ENCODE measurements at regions not wholly inside any gene's neighbourhood (a gene's known extent, or its start where the extent isn't known, plus 50 kb on each side); places are given as distances from the start of the nearest gene placed in this dataset.
A peak's percentile ranks its signal among the peaks of the same experiment; 100 is the strongest.
"Not testable (repeated sequence)": the region's sequence is repeated elsewhere in the genome, so short reads cannot be mapped to it uniquely, and the experiment has no call there.

DNA sequence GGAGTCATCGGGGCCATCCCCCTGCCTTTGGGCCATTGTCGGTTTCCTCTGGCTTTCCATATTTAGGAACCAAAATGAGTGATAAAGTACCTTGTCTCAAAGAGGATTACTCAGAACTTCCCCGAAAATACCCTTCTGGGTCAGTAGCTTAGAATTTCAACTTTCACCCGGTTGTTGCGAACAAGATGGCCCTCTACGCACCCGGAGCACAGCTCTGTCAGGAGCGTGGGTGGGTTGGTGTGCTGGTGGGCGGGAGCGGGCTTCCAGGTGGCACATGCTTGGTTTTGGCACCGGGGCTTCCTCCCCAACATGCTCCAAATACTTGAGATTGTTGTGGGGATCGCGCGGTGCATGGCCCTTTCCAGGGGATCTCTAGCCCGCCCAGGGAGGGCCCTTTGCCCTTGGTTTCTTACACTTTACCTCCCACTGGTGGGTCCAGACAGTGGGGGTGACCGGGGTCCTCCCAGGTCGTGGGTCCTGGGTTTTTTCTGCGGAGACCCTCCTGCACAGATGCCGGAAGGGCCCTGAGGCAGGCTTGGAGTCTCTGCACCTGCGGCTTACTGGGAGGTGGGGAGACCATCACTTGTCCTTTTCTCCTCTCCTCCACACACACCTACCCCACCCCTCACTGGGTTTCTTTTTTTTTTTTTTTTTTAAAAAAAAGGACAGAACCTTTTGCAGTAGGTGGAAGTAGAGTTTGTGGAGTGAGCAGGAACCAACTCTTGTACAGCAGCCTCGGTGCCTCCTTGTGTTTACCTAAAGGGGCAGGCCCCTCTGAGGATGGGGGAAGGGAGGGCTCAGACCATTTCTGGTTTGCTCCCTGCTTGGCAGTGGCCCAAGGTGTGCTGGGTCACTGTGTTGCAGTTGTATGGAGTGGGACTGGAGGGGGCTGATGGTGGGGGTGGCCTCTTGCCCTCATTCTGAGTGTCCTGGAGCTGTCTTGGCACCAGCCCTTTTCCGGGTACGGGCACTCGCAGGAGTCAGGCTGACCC is 142.1 kb downstream of the SEC14L1 start:
- Histone ChIP-seq H3K36me3 (ENCODE audit: control insufficient read depth, insufficient read depth, low read length) (no peaks in the 10 kb centered on the region), H3K9me3 (ENCODE audit: control insufficient read depth, insufficient read depth, low read depth, low read length) (no peaks in the 10 kb centered on the region), H3K4me3 (ENCODE audit: low read depth, low read length) (peak overlapping the region; percentile 80), H3K9ac (ENCODE audit: low read length) (no peak overlapping the region), H3K4me1 (ENCODE audit: control insufficient read depth, insufficient read depth, low read length) (peaks cover 57% of the 10 kb centered on the region), H3K27ac (ENCODE audit: low read depth, low read length) (no peak overlapping the region), H3K27me3 (ENCODE audit: control insufficient read depth, insufficient read depth, low read length) (peaks cover 32% of the 10 kb centered on the region)

DNA sequence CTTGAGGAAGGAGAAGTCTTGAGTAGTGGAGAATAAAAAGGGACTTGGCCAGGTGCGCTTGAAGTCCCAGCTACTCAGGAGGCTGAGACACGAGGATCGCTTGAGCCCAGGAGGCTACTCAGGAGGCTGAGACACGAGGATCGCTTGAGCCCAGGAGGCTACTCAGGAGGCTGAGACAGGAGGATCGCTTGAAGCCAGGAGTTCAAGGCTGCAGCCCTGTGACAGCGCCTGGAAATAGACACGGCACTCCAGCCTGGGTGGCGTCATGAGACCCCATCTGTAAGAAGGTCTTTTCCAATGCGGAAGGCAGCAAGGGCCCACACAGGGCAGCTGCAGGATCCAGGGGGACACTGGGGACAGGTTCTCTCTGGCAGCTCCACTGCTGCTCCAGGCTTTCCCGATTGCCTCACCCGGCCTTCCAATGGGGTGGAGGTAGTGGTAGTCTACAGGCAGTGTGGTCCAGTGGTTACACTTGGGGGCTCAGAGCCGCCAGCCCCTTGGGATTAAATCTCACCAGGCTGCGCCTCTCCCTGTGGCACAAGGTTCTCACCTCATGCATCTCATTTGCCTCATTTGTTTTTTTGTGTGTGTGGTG is 143.4 kb downstream of the SEC14L1 start:
- peaks cover 70% of the 10 kb centered on the region for H3K4me1 ChIP-seq (ENCODE audit: control insufficient read depth, insufficient read depth, low read length)
- H3K27ac ChIP-seq (ENCODE audit: low read depth, low read length): no peak overlapping the region
- H3K27me3 ChIP-seq (ENCODE audit: control insufficient read depth, insufficient read depth, low read length): peaks cover 32% of the 10 kb centered on the region

DNA sequence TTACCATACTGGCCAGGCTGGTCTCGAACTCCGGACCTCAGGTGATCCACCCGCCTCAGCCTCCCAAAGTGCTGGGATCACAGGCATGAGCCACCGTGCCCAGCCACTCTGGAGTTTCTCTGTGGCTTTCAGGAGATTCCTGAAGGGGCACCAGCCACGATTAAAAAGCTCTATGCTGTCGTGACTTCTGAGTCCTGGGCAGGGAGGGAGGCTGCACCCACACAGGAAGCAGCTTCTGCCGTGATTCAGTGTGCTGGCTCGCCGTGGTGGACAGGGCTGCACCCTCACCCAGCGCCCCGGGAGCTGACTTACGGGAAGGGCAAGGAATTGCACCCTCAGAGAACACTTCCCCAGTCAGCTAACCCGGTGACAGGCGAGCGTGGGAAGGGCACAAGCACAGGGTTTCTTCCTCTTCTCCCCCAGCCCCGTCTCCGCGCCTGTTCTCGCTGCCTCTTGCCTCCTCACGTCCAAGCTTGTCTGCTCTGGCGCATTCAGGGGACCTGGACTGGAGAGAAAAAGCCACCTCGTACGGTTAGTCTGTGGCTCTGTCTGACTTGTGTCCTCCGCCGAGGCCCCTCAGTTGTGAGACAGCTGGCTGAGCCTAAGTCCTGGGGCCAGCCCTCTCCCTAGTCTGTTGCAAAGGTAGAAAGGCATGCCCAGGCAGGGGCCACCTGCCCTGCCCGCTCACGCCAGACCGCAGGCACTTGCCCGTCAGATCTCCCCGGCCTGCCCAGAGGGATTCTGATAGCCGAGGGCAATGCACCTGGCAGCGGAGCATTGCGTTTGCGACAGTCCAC is 145.0 kb downstream of the SEC14L1 start:
- Histone ChIP-seq H3K27me3 (ENCODE audit: control insufficient read depth, insufficient read depth, low read length) (peaks cover 16% of the 10 kb centered on the region; the same call in 1 of the 2 replicates), H3K9me3 (ENCODE audit: control insufficient read depth, insufficient read depth, low read depth, low read length) (no peaks in the 10 kb centered on the region), H3K27ac (ENCODE audit: low read depth, low read length) (no peak overlapping the region), H3K4me1 (ENCODE audit: control insufficient read depth, insufficient read depth, low read length) (peaks cover 58% of the 10 kb centered on the region), H3K4me3 (ENCODE audit: low read depth, low read length) (no peak overlapping the region), H3K36me3 (ENCODE audit: control insufficient read depth, insufficient read depth, low read length) (no peaks in the 10 kb centered on the region), H3K9ac (ENCODE audit: low read length) (peak overlapping the region; percentile 45)

More for the DNA sequence above, 143.4 kb downstream of the SEC14L1 start:
- H3K36me3 ChIP-seq (ENCODE audit: control insufficient read depth, insufficient read depth, low read length): no peaks in the 10 kb centered on the region
- H3K4me3 ChIP-seq (ENCODE audit: low read depth, low read length): no peak overlapping the region
- no peaks in the 10 kb centered on the region for H3K9me3 ChIP-seq (ENCODE audit: control insufficient read depth, insufficient read depth, low read depth, low read length)
- no peak overlapping the region for H3K9ac ChIP-seq (ENCODE audit: low read length)

DNA sequence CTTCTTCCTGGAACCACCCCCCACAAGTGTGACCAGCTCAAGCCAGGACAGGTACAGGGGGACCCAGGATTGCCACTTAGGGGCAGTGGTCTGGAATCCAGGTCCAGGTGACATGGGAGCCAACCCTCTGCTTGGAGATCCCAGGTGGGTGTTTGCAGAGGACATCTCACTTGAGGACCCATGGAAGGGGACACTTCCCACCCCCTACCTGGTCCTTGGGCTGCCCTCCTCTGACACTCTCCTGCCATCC is 145.5 kb downstream of the SEC14L1 start:
- H3K27ac ChIP-seq (ENCODE audit: low read depth, low read length): no peak overlapping the region
- no peak overlapping the region for H3K9ac ChIP-seq (ENCODE audit: low read length)
- H3K9me3 ChIP-seq (ENCODE audit: control insufficient read depth, insufficient read depth, low read depth, low read length): no peaks in the 10 kb centered on the region
- H3K36me3 ChIP-seq (ENCODE audit: control insufficient read depth, insufficient read depth, low read length): no peaks in the 10 kb centered on the region
- no peak overlapping the region for H3K4me3 ChIP-seq (ENCODE audit: low read depth, low read length)
- H3K4me1 ChIP-seq (ENCODE audit: control insufficient read depth, insufficient read depth, low read length): peaks cover 58% of the 10 kb centered on the region
- H3K27me3 ChIP-seq (ENCODE audit: control insufficient read depth, insufficient read depth, low read length): peaks cover 15% of the 10 kb centered on the region; the same call in 1 of the 2 replicates

DNA sequence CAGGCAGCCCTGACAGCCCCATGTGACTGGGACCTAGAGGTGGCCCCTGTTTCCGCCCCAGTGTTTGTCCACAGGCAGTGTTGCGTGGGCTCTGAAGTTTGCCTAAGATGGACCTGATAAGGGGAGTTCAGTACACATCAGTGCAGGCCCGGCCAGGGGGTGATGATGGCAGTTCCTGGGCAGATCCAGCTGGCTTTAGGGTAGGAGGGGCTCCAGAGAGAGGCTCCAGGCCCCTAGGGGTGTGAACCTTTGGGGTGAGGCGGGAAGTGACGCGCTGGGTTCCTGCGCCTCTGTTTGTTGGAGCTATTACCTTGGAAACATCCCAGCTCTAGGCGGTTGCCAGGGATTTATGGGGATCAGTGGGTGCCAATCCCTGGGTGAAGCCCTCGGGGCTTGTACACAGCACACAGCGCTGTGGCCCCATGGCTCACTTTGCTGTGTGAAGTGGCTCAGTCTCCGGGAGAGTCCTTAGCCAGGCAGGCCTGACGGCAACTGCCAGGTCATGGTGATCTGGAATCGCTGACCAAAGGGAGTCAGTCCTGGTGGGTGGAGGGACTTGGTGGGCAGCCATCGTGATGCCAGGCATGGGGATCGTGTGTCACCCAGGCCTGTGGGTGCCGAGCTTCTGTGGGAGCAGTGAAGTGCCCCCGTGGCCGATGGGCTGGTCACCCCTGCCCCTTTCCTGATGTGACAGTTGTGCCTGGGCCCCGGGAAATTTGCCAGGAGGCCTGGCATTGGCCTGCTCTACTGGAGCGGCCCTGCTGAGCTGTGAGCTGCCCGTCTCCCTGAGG is 146.1 kb downstream of the SEC14L1 start:
- Histone ChIP-seq H3K36me3 (ENCODE audit: control insufficient read depth, insufficient read depth, low read length) (no peaks in the 10 kb centered on the region), H3K9ac (ENCODE audit: low read length) (no peak overlapping the region), H3K4me1 (ENCODE audit: control insufficient read depth, insufficient read depth, low read length) (peaks cover 58% of the 10 kb centered on the region), H3K27me3 (ENCODE audit: control insufficient read depth, insufficient read depth, low read length) (peaks cover 10% of the 10 kb centered on the region; the same call in 1 of the 2 replicates), H3K4me3 (ENCODE audit: low read depth, low read length) (no peak overlapping the region), H3K9me3 (ENCODE audit: control insufficient read depth, insufficient read depth, low read depth, low read length) (no peaks in the 10 kb centered on the region), H3K27ac (ENCODE audit: low read depth, low read length) (no peak overlapping the region)

DNA sequence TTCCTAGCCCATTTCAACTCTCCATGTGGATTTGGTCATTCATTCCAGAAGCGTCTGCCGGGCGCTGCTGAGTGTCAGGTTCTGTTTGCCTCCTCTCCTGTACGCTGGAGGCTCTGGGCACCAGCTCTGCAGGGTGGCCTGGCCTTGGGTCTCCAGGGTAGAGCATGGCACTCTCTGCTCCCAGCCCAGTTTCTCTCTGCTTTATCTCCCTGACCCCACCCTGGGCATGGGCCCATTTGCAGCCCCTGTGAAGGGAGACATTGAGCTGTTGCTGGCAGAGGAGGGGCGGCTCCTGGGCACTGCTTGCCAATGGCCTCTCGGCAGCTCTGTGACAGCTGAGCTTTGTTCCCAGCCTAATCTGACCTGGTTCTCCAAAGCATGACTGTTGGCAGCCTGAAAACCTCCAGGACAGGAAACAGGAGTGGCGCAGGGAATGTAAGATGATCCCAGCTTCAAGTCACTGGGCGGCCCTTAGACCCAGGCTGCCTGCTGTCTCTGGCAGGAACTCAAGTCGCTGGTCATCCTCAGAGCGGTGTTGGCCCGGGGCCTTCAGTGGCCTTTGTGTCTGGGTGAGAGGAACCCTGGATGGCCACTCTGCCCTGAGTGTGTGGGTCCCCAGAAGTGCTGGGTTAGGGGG is 146.8 kb downstream of the SEC14L1 start:
- H3K9me3 ChIP-seq (ENCODE audit: control insufficient read depth, insufficient read depth, low read depth, low read length): no peaks in the 10 kb centered on the region
- H3K27ac ChIP-seq (ENCODE audit: low read depth, low read length): peak overlapping the region; percentile 30; the same call in 1 of the 2 replicates
- no peak overlapping the region for H3K4me3 ChIP-seq (ENCODE audit: low read depth, low read length)
- peaks cover 3% of the 10 kb centered on the region; the same call in 1 of the 2 replicates for H3K27me3 ChIP-seq (ENCODE audit: control insufficient read depth, insufficient read depth, low read length)
- no peaks in the 10 kb centered on the region for H3K36me3 ChIP-seq (ENCODE audit: control insufficient read depth, insufficient read depth, low read length)
- peak overlapping the region; percentile 24 for H3K9ac ChIP-seq (ENCODE audit: low read length)
- peaks cover 52% of the 10 kb centered on the region for H3K4me1 ChIP-seq (ENCODE audit: control insufficient read depth, insufficient read depth, low read length)

DNA sequence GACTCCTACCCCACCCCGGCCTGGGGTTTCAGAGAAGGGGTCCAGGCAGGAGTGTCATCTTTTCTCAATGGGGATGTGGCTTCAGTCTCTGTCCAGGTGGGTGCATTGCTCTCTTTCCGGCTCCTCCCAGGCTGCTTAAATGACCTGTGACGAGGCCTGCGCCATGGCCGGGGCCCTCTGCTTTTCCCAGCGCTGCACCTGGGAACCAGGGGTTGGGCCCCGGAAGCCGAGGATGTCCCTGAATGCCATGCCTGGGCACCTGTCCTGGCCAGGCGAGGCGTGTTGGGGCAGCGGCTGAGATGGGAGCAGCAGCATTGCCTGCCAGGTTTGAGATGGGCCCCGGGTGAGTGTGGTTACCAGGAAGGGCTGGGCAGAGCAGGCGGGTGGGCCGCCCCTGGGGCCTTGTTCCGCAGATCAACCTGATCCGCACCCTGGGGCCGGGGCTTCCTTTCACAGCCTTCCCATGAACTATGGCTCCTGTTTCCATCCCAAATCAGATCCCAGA is 147.4 kb downstream of the SEC14L1 start:
- H3K27ac ChIP-seq (ENCODE audit: low read depth, low read length): peak overlapping the region; percentile 30; the same call in 1 of the 2 replicates
- H3K4me3 ChIP-seq (ENCODE audit: low read depth, low read length): peak overlapping the region; percentile 31; the same call in 1 of the 2 replicates
- no peaks in the 10 kb centered on the region for H3K36me3 ChIP-seq (ENCODE audit: control insufficient read depth, insufficient read depth, low read length)
- H3K27me3 ChIP-seq (ENCODE audit: control insufficient read depth, insufficient read depth, low read length): no peaks in the 10 kb centered on the region
- peak overlapping the region; percentile 24 for H3K9ac ChIP-seq (ENCODE audit: low read length)
- H3K9me3 ChIP-seq (ENCODE audit: control insufficient read depth, insufficient read depth, low read depth, low read length): no peaks in the 10 kb centered on the region
- H3K4me1 ChIP-seq (ENCODE audit: control insufficient read depth, insufficient read depth, low read length): peaks cover 46% of the 10 kb centered on the region

DNA sequence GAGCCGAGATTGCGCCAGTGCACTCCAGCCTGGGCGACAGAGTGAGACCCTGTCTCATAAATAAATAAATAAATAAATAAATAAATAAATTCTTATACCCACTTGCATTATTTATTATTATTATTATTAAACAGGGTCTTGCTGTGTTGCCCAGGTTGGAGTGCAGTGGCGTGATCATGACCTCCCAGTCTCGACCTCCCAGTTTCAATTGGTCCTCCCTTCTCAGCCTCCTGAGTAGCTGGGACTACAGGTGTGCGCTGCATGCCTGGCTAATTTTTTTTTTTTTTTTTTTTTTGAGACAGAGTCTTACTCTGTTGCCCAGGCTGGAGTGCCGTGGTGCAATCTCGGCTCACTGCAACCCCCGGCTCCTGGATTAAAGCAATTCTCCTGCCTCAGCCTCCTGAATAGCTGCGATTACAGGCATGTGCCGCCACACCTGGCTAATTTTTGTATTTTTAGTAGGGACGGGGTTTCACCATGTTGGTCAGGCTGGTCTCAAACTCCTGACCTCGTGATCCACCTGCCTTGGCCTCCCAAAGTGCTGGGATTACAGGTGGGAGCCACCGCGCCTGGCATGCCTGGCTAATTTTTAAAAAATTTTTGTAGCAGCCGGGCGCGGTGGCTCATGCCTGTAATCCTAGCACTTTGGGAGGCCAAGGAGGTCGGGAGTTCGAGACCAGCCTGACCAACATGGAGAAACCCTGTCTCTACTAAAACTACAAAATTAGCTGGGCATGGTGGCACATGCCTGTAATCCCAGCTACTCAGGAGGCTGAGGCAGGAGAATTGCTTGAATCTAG is 150.2 kb downstream of the SEC14L1 start:
- H3K9me3 ChIP-seq (ENCODE audit: control insufficient read depth, insufficient read depth, low read depth, low read length); H3K36me3 ChIP-seq (ENCODE audit: control insufficient read depth, insufficient read depth, low read length); H3K27ac ChIP-seq (ENCODE audit: low read depth, low read length); H3K4me3 ChIP-seq (ENCODE audit: low read depth, low read length); H3K9ac ChIP-seq (ENCODE audit: low read length); H3K27me3 ChIP-seq (ENCODE audit: control insufficient read depth, insufficient read depth, low read length): not testable (repeated sequence)
- H3K4me1 ChIP-seq (ENCODE audit: control insufficient read depth, insufficient read depth, low read length): peaks cover 31% of the 10 kb centered on the region

DNA sequence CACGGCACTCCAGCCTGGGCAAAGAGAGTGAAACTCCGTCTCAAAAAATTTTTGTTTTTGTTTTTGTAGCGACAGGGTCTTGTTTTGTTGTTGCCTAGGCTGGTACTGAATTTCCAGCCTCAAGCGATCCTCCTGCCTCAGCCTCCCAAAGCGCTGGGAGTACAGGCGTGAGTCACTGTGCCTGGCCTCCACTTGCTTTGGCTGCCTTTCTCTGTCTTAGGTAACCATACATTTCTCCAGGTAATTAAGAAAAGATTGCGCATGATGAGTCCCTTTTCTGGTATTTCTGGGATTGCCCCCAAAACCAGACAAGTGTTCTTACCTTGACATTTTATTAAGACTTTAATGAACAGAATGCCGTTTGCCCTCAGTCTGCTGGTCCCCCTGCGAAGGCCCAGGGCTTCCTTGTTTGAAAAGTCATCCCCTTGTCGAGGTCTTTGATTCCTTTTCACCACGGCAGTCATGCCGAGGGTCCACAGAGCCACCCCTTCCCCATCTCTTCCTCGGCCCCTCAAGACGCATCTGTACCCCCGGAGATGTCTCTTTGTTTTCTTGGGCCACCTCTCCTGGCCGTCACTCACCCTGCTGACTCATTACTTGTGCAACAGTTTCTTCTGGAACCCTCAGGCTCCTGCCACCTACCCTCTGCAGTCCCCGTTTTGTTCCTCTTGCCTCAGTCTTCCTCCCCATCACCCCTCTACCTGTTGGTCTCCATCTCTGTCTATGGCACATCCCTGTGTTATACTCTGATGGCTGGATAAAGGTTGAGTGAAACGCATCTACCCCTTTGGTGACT is 151.0 kb downstream of the SEC14L1 start:
- no peaks in the 10 kb centered on the region for H3K9me3 ChIP-seq (ENCODE audit: control insufficient read depth, insufficient read depth, low read depth, low read length)
- peaks cover 23% of the 10 kb centered on the region for H3K4me1 ChIP-seq (ENCODE audit: control insufficient read depth, insufficient read depth, low read length)
- H3K4me3 ChIP-seq (ENCODE audit: low read depth, low read length): no peak overlapping the region
- no peak overlapping the region for H3K27ac ChIP-seq (ENCODE audit: low read depth, low read length)
- H3K36me3 ChIP-seq (ENCODE audit: control insufficient read depth, insufficient read depth, low read length): peaks cover 8% of the 10 kb centered on the region
- H3K9ac ChIP-seq (ENCODE audit: low read length): no peak overlapping the region
- H3K27me3 ChIP-seq (ENCODE audit: control insufficient read depth, insufficient read depth, low read length): no peaks in the 10 kb centered on the region
